GM23248 (cell line): ENCODE measurements at regions not wholly inside any gene's neighbourhood (a gene's known extent, or its start where the extent isn't known, plus 50 kb on each side); places are given as distances from the start of the nearest gene placed in this dataset.

Source experiments
- EZH2 ChIP-seq: fragments of 200-600 bp; sonication (generic); IDR thresholded peaks from 2 replicates; pipeline ENCODE4 v1.6.1; 2018; ENCODE audit warnings: antibody characterized with exemption, mild to moderate bottlenecking; ENCODE audit not compliant: insufficient read depth, poor library complexity, severe bottlenecking
- EZH2phosphoT487 ChIP-seq: fragments of 200-600 bp; sonication (generic); IDR thresholded peaks from 2 replicates; pipeline ENCODE4 v1.6.1; 2018; ENCODE audit warnings: antibody characterized with exemption, moderate library complexity, mild to moderate bottlenecking, low read depth; ENCODE audit not compliant: insufficient read depth

- TF ChIP-seq EZH2, result no peak
- no peak for TF ChIP-seq EZH2phosphoT487
Measured at GRCh38 chr12:41635626-41636364, 447.7 kb downstream of the PDZRN4 start.
